ENCODE measurements at regions not wholly inside any gene's neighbourhood (a gene's known extent, or its start where the extent isn't known, plus 50 kb on each side); places are given as distances from the start of the nearest gene placed in this dataset.
A peak's percentile ranks its signal among the peaks of the same experiment; 100 is the strongest.

DNA sequence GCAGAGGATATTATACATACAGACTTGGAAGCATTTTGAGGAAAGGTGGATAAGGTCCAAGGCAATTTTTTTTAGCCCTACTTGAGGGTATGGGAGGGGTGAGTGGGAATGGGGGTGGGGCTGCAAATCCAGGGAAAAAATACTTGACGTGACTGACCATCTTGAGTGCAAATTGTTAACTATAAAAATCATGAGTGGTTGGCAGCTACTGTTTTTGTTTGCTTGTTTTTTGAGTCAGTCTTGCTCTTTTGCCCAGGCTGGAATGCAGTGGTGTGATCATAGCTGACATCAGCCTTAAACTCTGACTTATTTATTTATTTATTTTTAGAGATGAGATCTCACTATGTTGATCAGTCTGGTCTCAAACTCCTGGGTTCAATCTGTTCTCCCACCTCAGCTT is 458.8 kb downstream of the PIK3C3 start:
- peak in 3 of 4 donors; percentile 34 to 71 (median 44) for ATAC-seq
- WGBS (ENCODE audit: insufficient coverage, low coverage, low lambda C conversion rate, missing lambda C conversion rate): 8% methylated on average over 1 of the region's 1 CpG
- Histone ChIP-seq H3K27ac (peak overlapping the region in 1 of 3 donors; percentile 53), H3K4me1 (peaks cover 0 to 8% (median 0%) of the 10 kb centered on the region in 4 donors), H3K27me3 (no peaks in the 10 kb centered on the region), H3K36me3 (no peaks in the 10 kb centered on the region), H3K4me3 (no peak overlapping the region), H3K9me3 (no peaks in the 10 kb centered on the region)
- no peak for DNase-seq
- TF ChIP-seq, protein P1, sequence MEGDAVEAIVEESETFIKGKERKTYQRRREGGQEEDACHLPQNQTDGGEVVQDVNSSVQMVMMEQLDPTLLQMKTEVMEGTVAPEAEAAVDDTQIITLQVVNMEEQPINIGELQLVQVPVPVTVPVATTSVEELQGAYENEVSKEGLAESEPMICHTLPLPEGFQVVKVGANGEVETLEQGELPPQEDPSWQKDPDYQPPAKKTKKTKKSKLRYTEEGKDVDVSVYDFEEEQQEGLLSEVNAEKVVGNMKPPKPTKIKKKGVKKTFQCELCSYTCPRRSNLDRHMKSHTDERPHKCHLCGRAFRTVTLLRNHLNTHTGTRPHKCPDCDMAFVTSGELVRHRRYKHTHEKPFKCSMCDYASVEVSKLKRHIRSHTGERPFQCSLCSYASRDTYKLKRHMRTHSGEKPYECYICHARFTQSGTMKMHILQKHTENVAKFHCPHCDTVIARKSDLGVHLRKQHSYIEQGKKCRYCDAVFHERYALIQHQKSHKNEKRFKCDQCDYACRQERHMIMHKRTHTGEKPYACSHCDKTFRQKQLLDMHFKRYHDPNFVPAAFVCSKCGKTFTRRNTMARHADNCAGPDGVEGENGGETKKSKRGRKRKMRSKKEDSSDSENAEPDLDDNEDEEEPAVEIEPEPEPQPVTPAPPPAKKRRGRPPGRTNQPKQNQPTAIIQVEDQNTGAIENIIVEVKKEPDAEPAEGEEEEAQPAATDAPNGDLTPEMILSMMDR (IDR thresholded peaks at IDR 0.05): no peak
- TF ChIP-seq POLR2A (IDR thresholded peaks at IDR 0.05): no peak
- intact Hi-C loops (cut with DNase I): no loop called here

DNA sequence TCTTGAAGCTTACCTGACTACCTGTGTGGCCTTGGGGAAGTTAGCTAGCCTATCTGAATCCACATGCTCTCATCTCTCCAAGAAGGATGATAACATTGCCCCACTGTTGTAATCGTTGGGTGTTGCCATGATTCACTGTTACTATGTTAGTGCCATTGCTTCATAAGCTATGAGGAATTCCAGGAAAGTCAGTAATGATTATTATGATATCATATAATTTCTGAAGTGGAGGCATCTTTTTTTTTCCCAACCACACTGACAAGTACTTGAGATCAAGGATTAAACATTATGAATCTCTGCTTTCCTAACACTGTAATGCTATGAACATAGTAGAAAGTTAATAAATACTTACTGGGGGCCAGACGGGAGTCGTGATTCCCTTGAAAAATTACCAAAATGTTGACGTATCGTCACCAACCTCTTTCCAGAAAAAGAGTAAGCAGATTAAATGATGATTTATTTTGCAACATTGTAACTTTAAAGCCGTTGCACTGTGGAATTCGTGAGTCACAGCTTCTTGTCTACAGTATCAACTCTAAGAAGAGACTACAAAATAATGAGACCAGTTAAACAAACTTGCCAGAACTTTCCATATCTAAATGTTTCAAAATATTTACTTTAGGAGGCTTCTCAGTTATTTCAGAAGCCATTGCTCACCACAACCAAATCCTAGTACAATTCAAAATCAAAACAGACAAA is 459.9 kb downstream of the PIK3C3 start:
- DNase-seq: no peak
- H3K27me3 ChIP-seq: no peaks in the 10 kb centered on the region
- peaks cover 0 to 8% (median 0%) of the 10 kb centered on the region in 4 donors for H3K4me1 ChIP-seq
- WGBS (ENCODE audit: insufficient coverage, low coverage, low lambda C conversion rate, missing lambda C conversion rate): 27% methylated on average over 7 of the region's 7 CpGs
- no peak overlapping the region for H3K4me3 ChIP-seq
- TF ChIP-seq, protein P1 (IDR thresholded peaks at IDR 0.05): no peak
- no peak for TF ChIP-seq POLR2A (IDR thresholded peaks at IDR 0.05)
- H3K27ac ChIP-seq: peak overlapping the region in 1 of 3 donors; percentile 53
- no peaks in the 10 kb centered on the region for H3K9me3 ChIP-seq
- peak in 3 of 4 donors; percentile 11 to 69 (median 63) for ATAC-seq
- intact Hi-C loops (cut with DNase I): no loop called here
- no peaks in the 10 kb centered on the region for H3K36me3 ChIP-seq

DNA sequence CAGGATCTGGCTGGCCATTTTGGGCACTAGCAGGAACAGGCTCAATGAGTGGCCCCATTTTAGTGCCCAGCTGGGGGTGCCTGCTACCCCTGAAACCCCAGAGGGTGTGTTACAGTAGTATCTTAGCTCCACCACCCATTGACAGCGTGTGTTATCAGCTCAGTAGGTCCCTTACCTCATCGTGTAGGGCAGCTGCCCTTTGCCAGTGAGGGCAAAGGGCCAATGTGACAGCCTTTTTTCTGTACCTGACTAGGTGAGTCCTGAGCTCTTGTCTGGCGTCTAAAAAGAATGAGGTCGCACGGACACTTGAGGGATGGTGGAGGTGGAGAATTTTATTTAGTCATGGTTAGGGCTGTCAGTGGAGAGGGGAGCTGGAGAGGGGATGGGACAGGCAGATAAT is 462.2 kb downstream of the PIK3C3 start:
- no peak for TF ChIP-seq POLR2A (IDR thresholded peaks at IDR 0.05)
- TF ChIP-seq, protein P1 (IDR thresholded peaks at IDR 0.05): no peak
- no peaks in the 10 kb centered on the region for H3K27me3 ChIP-seq
- intact Hi-C loops (cut with DNase I): no loop called here
- no peaks in the 10 kb centered on the region for H3K9me3 ChIP-seq
- WGBS (ENCODE audit: insufficient coverage, low coverage, low lambda C conversion rate, missing lambda C conversion rate): 48% methylated on average over 4 of the region's 5 CpGs
- H3K36me3 ChIP-seq: no peaks in the 10 kb centered on the region
- no peak overlapping the region for H3K4me3 ChIP-seq
- DNase-seq (peak; percentile 40 to 59 (median 57)), ATAC-seq (peak; percentile 66 to 86 (median 68))
- H3K27ac ChIP-seq: no peak overlapping the region
- peaks cover 0 to 8% (median 0%) of the 10 kb centered on the region in 4 donors for H3K4me1 ChIP-seq

DNA sequence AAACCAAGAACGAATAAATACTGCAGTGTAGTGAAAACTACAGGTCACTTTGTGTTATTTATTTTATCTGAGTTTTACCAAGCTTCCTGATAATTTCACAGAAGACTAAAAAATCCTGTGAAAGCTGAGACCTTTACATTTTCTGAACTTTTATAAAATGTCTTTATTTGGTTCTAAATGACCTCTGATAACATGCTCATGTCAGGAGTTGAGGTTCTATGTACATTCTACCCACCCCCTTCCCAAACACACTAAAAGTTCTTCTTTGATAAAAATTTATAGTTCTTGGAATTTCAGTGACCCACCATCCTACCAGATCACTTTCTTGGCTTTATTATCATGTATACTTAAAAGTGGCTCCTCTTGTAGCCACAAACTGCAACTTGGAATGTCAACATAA is 463.1 kb downstream of the PIK3C3 start:
- peaks cover 0 to 8% (median 0%) of the 10 kb centered on the region in 4 donors for H3K4me1 ChIP-seq
- H3K27ac ChIP-seq: no peak overlapping the region
- no peak for ATAC-seq
- H3K27me3 ChIP-seq: no peaks in the 10 kb centered on the region
- intact Hi-C loops (cut with DNase I): no loop called here
- DNase-seq: no peak
- 35% methylated on average over 1 of the region's 1 CpG for WGBS (ENCODE audit: insufficient coverage, low coverage, low lambda C conversion rate, missing lambda C conversion rate)
- no peaks in the 10 kb centered on the region for H3K9me3 ChIP-seq
- no peaks in the 10 kb centered on the region for H3K36me3 ChIP-seq
- no peak overlapping the region for H3K4me3 ChIP-seq
- no peak for TF ChIP-seq POLR2A (IDR thresholded peaks at IDR 0.05)
- TF ChIP-seq, protein P1 (IDR thresholded peaks at IDR 0.05): no peak
